Vagina (tissue), 2 donors: ENCODE measurements at regions not wholly inside any gene's neighbourhood (a gene's known extent, or its start where the extent isn't known, plus 50 kb on each side); places are given as distances from the start of the nearest gene placed in this dataset.

Source experiments
- CTCF ChIP-seq, 3 experiments: fragments of 450-650 bp in 2 of 3; fragments of 200-600 bp in 1 of 3; sonication (generic) in 1 of 3; IDR thresholded peaks; one replicate each; pipeline ENCODE4 v1.5.1; 2017 to 2019; ENCODE audit warnings: antibody characterized with exemption in 3 of 3, mild to moderate bottlenecking in 2 of 3, moderate library complexity in 2 of 3
- POLR2A ChIP-seq, 2 donors: fragments of 450-650 bp; IDR thresholded peaks; one replicate each; pipeline ENCODE4 v1.6.1; 2017; ENCODE audit warnings: antibody characterized with exemption in 2 of 2, mild to moderate bottlenecking in 2 of 2, moderate library complexity in 2 of 2

GRCh38 chr16:61575617-61576016 lies 460.6 kb downstream of the CDH8 start:
- no peak for TF ChIP-seq CTCF (IDR thresholded peaks at IDR 0.05)
- no peak for TF ChIP-seq POLR2A (IDR thresholded peaks at IDR 0.05)
